Right atrium auricular region (tissue), 2 donors: ENCODE measurements at regions not wholly inside any gene's neighbourhood (a gene's known extent, or its start where the extent isn't known, plus 50 kb on each side); places are given as distances from the start of the nearest gene placed in this dataset.
A peak's percentile ranks its signal among the peaks of the same experiment; 100 is the strongest.

Source experiments
- DNase-seq: peaks from one replicate; pipeline ENCODE4 v3.0.0-alpha.2; 2019; ENCODE audit warnings: low spot score
- H3K27ac ChIP-seq, 2 donors: fragments of 200-600 bp; sonication (generic); 1 replicate in 1 of 2; 2 replicates in 1 of 2; pipeline ENCODE4 v1.5.1; 2016 to 2019
- H3K27me3 ChIP-seq, 2 donors: fragments of 200-600 bp; sonication (generic); one replicate each; pipeline versions ENCODE4 v1.5.1 to v1.6.0; 2017 to 2019
- H3K36me3 ChIP-seq: fragments of 200-600 bp; sonication (generic); one replicate; pipeline ENCODE4 v1.5.1; 2016
- H3K4me1 ChIP-seq, 2 donors: fragments of 200-600 bp; sonication (generic); one replicate each; pipeline versions ENCODE4 v1.5.1 to v1.6.0; 2017 to 2019
- H3K4me3 ChIP-seq, 2 donors: fragments of 200-600 bp; sonication (generic); 1 replicate in 1 of 2; 2 replicates in 1 of 2; pipeline ENCODE4 v1.5.1; 2017 to 2019; ENCODE audit warnings: mild to moderate bottlenecking in 1 of 2, moderate library complexity in 1 of 2
- H3K9me3 ChIP-seq, 2 donors: fragments of 200-600 bp; sonication (generic); one replicate each; pipeline ENCODE4 v1.5.1; 2019
- CTCF ChIP-seq, 2 donors: fragments of 200-600 bp; sonication (generic); IDR thresholded peaks; one replicate each; pipeline ENCODE4 v1.5.1; 2019; ENCODE audit warnings: antibody characterized with exemption in 2 of 2

- TF ChIP-seq CTCF (IDR thresholded peaks at IDR 0.05) = peak in 1 of 2 donors; percentile 53
- Histone ChIP-seq H3K9me3 (no peaks in the 10 kb centered on the region), H3K4me1 (no peaks in the 10 kb centered on the region), H3K4me3 (no peak overlapping the region), H3K27ac (no peak overlapping the region), H3K36me3 (no peaks in the 10 kb centered on the region), H3K27me3 (no peaks in the 10 kb centered on the region)
- DNase-seq = no peak
These were observed 101.0 kb downstream of the GGTLC2 start for GRCh38 chr22:22745225-22746060.

- no peak for DNase-seq
- TF ChIP-seq CTCF (IDR thresholded peaks at IDR 0.05) = no peak
- no peaks in the 10 kb centered on the region for H3K36me3 ChIP-seq
- no peak overlapping the region for H3K27ac ChIP-seq
- no peaks in the 10 kb centered on the region for H3K27me3 ChIP-seq
- H3K4me1 ChIP-seq = no peaks in the 10 kb centered on the region
- no peaks in the 10 kb centered on the region for H3K9me3 ChIP-seq
- H3K4me3 ChIP-seq = no peak overlapping the region
These were observed 101.9 kb downstream of the GGTLC2 start for GRCh38 chr22:22746061-22746962.

- Histone ChIP-seq H3K36me3 (no peaks in the 10 kb centered on the region), H3K27ac (no peak overlapping the region), H3K27me3 (no peaks in the 10 kb centered on the region), H3K4me1 (no peaks in the 10 kb centered on the region), H3K4me3 (no peak overlapping the region), H3K9me3 (no peaks in the 10 kb centered on the region)
- TF ChIP-seq CTCF (IDR thresholded peaks at IDR 0.05) = no peak
- no peak for DNase-seq
These were observed 102.8 kb downstream of the GGTLC2 start for GRCh38 chr22:22746963-22747933.

GRCh38 chr22:22748297-22748743, 103.9 kb downstream of the GGTLC2 start:
- Histone ChIP-seq H3K4me1 (no peaks in the 10 kb centered on the region), H3K27me3 (no peaks in the 10 kb centered on the region), H3K4me3 (no peak overlapping the region), H3K36me3 (no peaks in the 10 kb centered on the region), H3K9me3 (no peaks in the 10 kb centered on the region), H3K27ac (no peak overlapping the region)
- peak; percentile 72 for DNase-seq
- peak; percentile 40 to 72 for TF ChIP-seq CTCF (IDR thresholded peaks at IDR 0.05)

GRCh38 chr22:22748756-22749155, 104.3 kb downstream of the GGTLC2 start:
- TF ChIP-seq CTCF (IDR thresholded peaks at IDR 0.05) = no peak
- no peak for DNase-seq
- Histone ChIP-seq H3K4me1 (no peaks in the 10 kb centered on the region), H3K9me3 (no peaks in the 10 kb centered on the region), H3K27ac (no peak overlapping the region), H3K4me3 (no peak overlapping the region), H3K36me3 (no peaks in the 10 kb centered on the region), H3K27me3 (no peaks in the 10 kb centered on the region)
